ENCODE measurements at regions not wholly inside any gene's neighbourhood (a gene's known extent, or its start where the extent isn't known, plus 50 kb on each side); places are given as distances from the start of the nearest gene placed in this dataset.

DNA sequence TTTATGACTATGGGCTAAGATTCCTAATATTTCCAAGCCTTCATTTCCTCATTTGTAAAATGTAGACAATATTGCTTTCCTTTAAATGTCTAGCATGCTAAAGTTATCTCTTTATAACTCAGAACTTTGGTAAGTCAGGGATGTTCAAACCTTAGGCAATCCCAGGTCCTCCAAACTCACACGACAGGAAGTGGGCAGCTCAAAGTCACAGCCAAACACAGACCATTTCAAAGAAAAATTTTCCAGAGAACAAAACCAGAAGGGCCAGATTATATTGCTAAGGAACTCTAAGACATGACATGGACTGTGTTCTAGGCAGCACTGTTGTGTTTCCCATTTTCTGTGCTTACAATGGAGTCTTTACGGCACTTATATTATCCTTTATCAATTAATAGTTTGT lies 87.8 kb upstream of the DYNC1I1 start:
- no peak for TF ChIP-seq POLR2A (IDR thresholded peaks at IDR 0.05; ENCODE audit: low read length)
- no peak for TF ChIP-seq GATA1 (IDR thresholded peaks at IDR 0.05; ENCODE audit: low read depth, low read length)

All from erythroblast (primary cell).